ENCODE measurements at regions not wholly inside any gene's neighbourhood (a gene's known extent, or its start where the extent isn't known, plus 50 kb on each side); places are given as distances from the start of the nearest gene placed in this dataset.
"Not testable (repeated sequence)": the region's sequence is repeated elsewhere in the genome, so short reads cannot be mapped to it uniquely, and the experiment has no call there.

DNA sequence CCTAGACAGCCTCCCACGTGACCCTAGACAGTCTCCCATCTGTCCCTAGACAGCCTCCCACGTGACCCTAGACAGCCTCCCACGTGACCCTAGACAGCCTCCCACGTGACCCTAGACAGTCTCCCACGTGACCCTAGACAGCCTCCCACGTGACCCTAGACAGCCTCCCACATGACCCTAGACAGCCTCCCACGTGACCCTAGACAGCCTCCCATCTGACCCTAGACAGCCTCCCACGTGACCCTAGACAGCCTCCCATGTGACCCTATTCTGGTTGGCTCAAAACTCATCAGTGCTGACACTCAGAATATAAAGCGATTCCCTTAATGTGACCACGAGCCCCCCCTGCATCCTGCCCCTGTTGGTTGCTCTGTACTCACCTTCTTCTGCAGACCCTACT lies 224.7 kb upstream of the TMEM132C start:
- TF ChIP-seq, protein P1, sequence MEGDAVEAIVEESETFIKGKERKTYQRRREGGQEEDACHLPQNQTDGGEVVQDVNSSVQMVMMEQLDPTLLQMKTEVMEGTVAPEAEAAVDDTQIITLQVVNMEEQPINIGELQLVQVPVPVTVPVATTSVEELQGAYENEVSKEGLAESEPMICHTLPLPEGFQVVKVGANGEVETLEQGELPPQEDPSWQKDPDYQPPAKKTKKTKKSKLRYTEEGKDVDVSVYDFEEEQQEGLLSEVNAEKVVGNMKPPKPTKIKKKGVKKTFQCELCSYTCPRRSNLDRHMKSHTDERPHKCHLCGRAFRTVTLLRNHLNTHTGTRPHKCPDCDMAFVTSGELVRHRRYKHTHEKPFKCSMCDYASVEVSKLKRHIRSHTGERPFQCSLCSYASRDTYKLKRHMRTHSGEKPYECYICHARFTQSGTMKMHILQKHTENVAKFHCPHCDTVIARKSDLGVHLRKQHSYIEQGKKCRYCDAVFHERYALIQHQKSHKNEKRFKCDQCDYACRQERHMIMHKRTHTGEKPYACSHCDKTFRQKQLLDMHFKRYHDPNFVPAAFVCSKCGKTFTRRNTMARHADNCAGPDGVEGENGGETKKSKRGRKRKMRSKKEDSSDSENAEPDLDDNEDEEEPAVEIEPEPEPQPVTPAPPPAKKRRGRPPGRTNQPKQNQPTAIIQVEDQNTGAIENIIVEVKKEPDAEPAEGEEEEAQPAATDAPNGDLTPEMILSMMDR (conservative IDR thresholded peaks at IDR 0.05; ENCODE audit: low read depth in 2 of 2): not testable (repeated sequence)
- not testable (repeated sequence) for TF ChIP-seq EZH2 (IDR thresholded peaks at IDR 0.05; ENCODE audit: low read depth, unreplicated experiment)
